Small intestine (tissue), 7 donors: ENCODE measurements at regions not wholly inside any gene's neighbourhood (a gene's known extent, or its start where the extent isn't known, plus 50 kb on each side); places are given as distances from the start of the nearest gene placed in this dataset.
"Not testable (repeated sequence)": the region's sequence is repeated elsewhere in the genome, so short reads cannot be mapped to it uniquely, and the experiment has no call there.

Experiments
- DNase-seq, 2 donors: peaks; one replicate each; pipeline versions ENCODE4 v3.0.0 to v3.0.0-alpha.2; 2013
- FAIRE-seq: peaks from 2 replicates; lab custom pipeline; 2012; peaks lifted over from hg19 to GRCh38; lab: Jason Lieb, UNC
- H3K27ac ChIP-seq, 3 donors: one replicate each; pipeline ENCODE4 v1.5.1; 2013; ENCODE audit warnings: low read length in 2 of 3, mild to moderate bottlenecking in 2 of 3, control low read depth in 1 of 3, inconsistent platforms in 1 of 3, low read depth in 1 of 3, moderate library complexity in 1 of 3
- H3K27me3 ChIP-seq, 3 donors: one replicate each; pipeline ENCODE4 v1.6.1; 2013; ENCODE audit warnings: low read length in 3 of 3, inconsistent platforms in 1 of 3; ENCODE audit not compliant: control insufficient read depth in 3 of 3, insufficient read depth in 3 of 3
- H3K36me3 ChIP-seq, 3 donors: one replicate each; pipeline ENCODE4 v1.6.1; 2013; ENCODE audit warnings: low read length in 3 of 3, inconsistent platforms in 1 of 3, low read depth in 1 of 3, mild to moderate bottlenecking in 1 of 3, moderate library complexity in 1 of 3; ENCODE audit not compliant: control insufficient read depth in 3 of 3, insufficient read depth in 2 of 3
- H3K4me1 ChIP-seq, 3 donors: one replicate each; pipeline ENCODE4 v1.6.1; 2013; ENCODE audit warnings: low read length in 2 of 3, inconsistent platforms in 1 of 3, low read depth in 1 of 3, mild to moderate bottlenecking in 1 of 3, moderate library complexity in 1 of 3; ENCODE audit not compliant: control insufficient read depth in 3 of 3, insufficient read depth in 2 of 3
- H3K4me3 ChIP-seq, 3 donors: one replicate each; pipeline ENCODE4 v1.5.1; 2013; ENCODE audit warnings: low read length in 3 of 3, control low read depth in 1 of 3, inconsistent platforms in 1 of 3, low read depth in 1 of 3, mild to moderate bottlenecking in 1 of 3, moderate library complexity in 1 of 3
- H3K9me3 ChIP-seq, 2 donors: one replicate each; pipeline ENCODE4 v1.6.1; 2013; ENCODE audit warnings: low read depth in 1 of 2, low read length in 1 of 2; ENCODE audit not compliant: control insufficient read depth in 2 of 2, insufficient read depth in 1 of 2
- WGBS, 3 donors: extraction: QIAGEN DNeasy Blood & Tissue Kit; methylation state at CpG; one replicate each; pipeline ENCODE4 v1.1.7; 2013; 5-methylcytosine and 5-hydroxymethylcytosine counted together
- donor health status: healthy with polysubstance abuse.
- donor health status: control.
- donor health status: control.
- donor health status: Bipolar disorder and iron deficiency.
- donor health status: healthy.

- no peaks in the 10 kb centered on the region for H3K27me3 ChIP-seq
- H3K9me3 ChIP-seq: no peaks in the 10 kb centered on the region
- no peak overlapping the region for H3K27ac ChIP-seq
- DNase-seq: no peak
- 85 to 90% (median 85%) methylated on average over 4 of the region's 4 CpGs for WGBS, 3 donors
- H3K4me3 ChIP-seq: no peak overlapping the region
- H3K4me1 ChIP-seq: no peaks in the 10 kb centered on the region
- no peaks in the 10 kb centered on the region for H3K36me3 ChIP-seq
- FAIRE-seq: no peak
Measured at GRCh38 chr1:94362466-94363058, 55.6 kb upstream of the ABCD3 start.

- FAIRE-seq: no peak
- 89 to 95% (median 92%) methylated on average over 10 of the region's 10 CpGs for WGBS, 3 donors
Measured at GRCh38 chr1:94358630-94359599, 59.3 kb upstream of the ABCD3 start.

GRCh38 chr1:94357661-94358060, 60.5 kb upstream of the ABCD3 start:
- H3K27ac ChIP-seq: no peak overlapping the region
- 84 to 91% (median 85%) methylated on average over 5 of the region's 5 CpGs for WGBS, 3 donors
- no peaks in the 10 kb centered on the region for H3K27me3 ChIP-seq
- no peaks in the 10 kb centered on the region for H3K9me3 ChIP-seq
- no peaks in the 10 kb centered on the region for H3K4me1 ChIP-seq
- no peak overlapping the region for H3K4me3 ChIP-seq
- DNase-seq (no peak), FAIRE-seq (no peak)
- no peaks in the 10 kb centered on the region for H3K36me3 ChIP-seq

More at GRCh38 chr1:94358630-94359599, 59.3 kb upstream of the ABCD3 start:
- Histone ChIP-seq H3K27me3 (no peaks in the 10 kb centered on the region), H3K27ac (no peak overlapping the region), H3K9me3 (no peaks in the 10 kb centered on the region), H3K36me3 (no peaks in the 10 kb centered on the region), H3K4me3 (no peak overlapping the region), H3K4me1 (no peaks in the 10 kb centered on the region)
- no peak for DNase-seq

GRCh38 chr1:94355485-94355980, 62.7 kb upstream of the ABCD3 start:
- Histone ChIP-seq H3K4me1 (no peaks in the 10 kb centered on the region), H3K9me3 (no peaks in the 10 kb centered on the region), H3K27ac (no peak overlapping the region), H3K4me3 (no peak overlapping the region), H3K36me3 (no peaks in the 10 kb centered on the region), H3K27me3 (no peaks in the 10 kb centered on the region)
- WGBS, 3 donors: 17 to 39% (median 25%) methylated on average over 3 of the region's 3 CpGs
- FAIRE-seq (no peak), DNase-seq (no peak)

DNA sequence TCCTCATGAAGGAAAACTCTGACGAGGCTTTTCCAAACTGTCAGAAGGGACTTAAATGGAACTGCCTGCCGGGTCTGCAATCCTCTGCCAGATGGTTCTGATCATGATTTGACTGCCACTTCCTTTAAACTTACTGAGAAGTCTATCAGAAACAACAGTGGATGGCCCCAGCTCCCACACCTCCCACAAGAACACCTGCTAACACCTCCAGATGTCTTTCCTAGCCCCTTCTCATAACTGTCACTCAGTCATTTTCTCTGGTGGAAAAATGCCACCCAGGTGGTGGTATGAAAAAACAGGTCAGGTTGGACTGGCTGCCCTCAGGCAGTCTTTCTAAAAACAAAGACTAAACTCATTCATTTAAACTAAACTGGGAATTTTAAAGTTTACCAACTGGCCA, 66.7 kb upstream of the ABCD3 start:
- Histone ChIP-seq H3K4me1 (no peaks in the 10 kb centered on the region), H3K27ac (no peak overlapping the region)

GRCh38 chr1:94350350-94350924, 67.8 kb upstream of the ABCD3 start:
- H3K27ac ChIP-seq: no peak overlapping the region
- no peak for FAIRE-seq
- peak in 1 of 2 donors; percentile 17 for DNase-seq
- WGBS, 3 donors: 27 to 40% (median 29%) methylated on average over 1 of the region's 1 CpG
- H3K36me3 ChIP-seq: no peaks in the 10 kb centered on the region
- no peaks in the 10 kb centered on the region for H3K27me3 ChIP-seq
- H3K4me3 ChIP-seq: no peak overlapping the region
- H3K4me1 ChIP-seq: no peaks in the 10 kb centered on the region
- no peaks in the 10 kb centered on the region for H3K9me3 ChIP-seq

More for the DNA sequence above, 66.7 kb upstream of the ABCD3 start:
- no peaks in the 10 kb centered on the region for H3K36me3 ChIP-seq
- DNase-seq: no peak
- no peak for FAIRE-seq
- H3K4me3 ChIP-seq: no peak overlapping the region
- WGBS, 3 donors: 28 to 30% (median 29%) methylated on average over 2 of the region's 2 CpGs
- H3K27me3 ChIP-seq: no peaks in the 10 kb centered on the region
- no peaks in the 10 kb centered on the region for H3K9me3 ChIP-seq

DNA sequence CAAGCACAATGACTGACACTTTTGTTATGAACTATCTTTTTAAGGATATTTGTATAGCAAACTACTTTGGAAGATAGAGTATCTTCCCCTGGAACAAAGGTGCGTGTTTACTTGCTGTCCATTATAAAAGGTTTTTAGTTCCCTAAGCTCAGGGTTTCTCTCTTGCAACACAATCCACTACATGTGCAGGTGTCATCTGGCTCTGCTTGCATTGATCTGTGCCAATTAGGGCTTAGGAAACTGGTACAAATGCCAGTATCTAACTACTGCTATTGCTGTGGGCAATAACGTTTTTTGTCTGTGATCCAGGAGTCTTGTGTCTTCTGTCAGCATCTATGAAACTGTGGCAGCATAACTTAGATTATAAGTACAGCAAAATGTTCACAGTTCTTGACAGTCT, 68.3 kb upstream of the ABCD3 start:
- Histone ChIP-seq H3K36me3 (no peaks in the 10 kb centered on the region), H3K9me3 (no peaks in the 10 kb centered on the region), H3K4me3 (no peak overlapping the region), H3K4me1 (no peaks in the 10 kb centered on the region), H3K27me3 (no peaks in the 10 kb centered on the region), H3K27ac (no peak overlapping the region)
- FAIRE-seq (no peak), DNase-seq (no peak)
- 53 to 68% (median 55%) methylated on average over 2 of the region's 2 CpGs for WGBS, 3 donors

GRCh38 chr1:94348386-94348785, 69.8 kb upstream of the ABCD3 start:
- 80 to 96% (median 84%) methylated on average over 2 of the region's 2 CpGs for WGBS, 3 donors

More at GRCh38 chr1:94348386-94348785, 69.8 kb upstream of the ABCD3 start:
- not testable (repeated sequence) for H3K4me3 ChIP-seq, DNase-seq, H3K36me3 ChIP-seq, H3K9me3 ChIP-seq, H3K27ac ChIP-seq, FAIRE-seq, H3K27me3 ChIP-seq, H3K4me1 ChIP-seq
